ENCODE measurements at regions not wholly inside any gene's neighbourhood (a gene's known extent, or its start where the extent isn't known, plus 50 kb on each side); places are given as distances from the start of the nearest gene placed in this dataset.

DNA sequence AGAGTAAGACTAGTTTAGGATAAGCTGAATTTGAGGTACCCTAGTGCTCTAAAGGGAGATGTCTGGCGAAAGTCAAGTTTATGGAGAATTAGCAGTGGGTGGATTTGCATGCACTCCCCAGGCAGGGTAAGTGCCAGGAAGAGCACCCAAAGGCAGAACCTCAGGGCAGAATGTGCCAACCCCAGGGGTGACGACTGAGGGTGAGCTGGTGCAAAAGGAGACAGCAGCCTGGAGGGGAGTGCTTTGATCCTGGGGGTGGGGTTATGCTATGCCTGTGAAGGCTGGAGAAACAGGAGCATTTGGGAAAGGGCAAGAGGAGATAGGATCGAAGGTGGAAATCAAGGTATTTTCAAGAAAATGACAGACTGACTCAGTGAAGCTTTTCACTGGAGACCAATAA lies 208.5 kb upstream of the PDE10A start:
- DNase-seq = no peak

- no peak for DNase-seq
Measured at GRCh38 chr6:165869526-165869925, 206.5 kb upstream of the PDE10A start.

DNA sequence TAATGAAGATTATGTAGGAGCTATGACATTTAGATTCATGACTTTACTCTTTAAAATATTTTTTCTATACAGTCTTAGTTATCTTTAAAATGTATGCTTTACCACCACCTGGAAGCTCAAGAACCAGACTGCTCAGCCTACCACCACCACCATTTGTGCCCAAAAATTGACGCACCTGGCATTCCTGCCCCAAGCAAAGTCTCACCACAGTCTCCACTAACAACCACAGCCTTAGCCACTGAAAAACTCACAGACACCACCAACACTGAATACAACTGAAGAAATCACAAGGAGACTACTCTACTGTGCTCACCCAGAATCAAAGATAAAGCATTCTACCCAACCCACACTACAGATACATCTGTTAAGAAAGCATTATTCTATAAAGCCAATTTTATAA lies 201.9 kb upstream of the PDE10A start:
- DNase-seq = no peak

- DNase-seq = no peak
Measured at GRCh38 chr6:165864218-165864617, 201.2 kb upstream of the PDE10A start.

GRCh38 chr6:165863801-165864200 lies 200.8 kb upstream of the PDE10A start:
- no peak for DNase-seq

GRCh38 chr6:165862813-165863212 lies 199.8 kb upstream of the PDE10A start:
- no peak for DNase-seq

DNA sequence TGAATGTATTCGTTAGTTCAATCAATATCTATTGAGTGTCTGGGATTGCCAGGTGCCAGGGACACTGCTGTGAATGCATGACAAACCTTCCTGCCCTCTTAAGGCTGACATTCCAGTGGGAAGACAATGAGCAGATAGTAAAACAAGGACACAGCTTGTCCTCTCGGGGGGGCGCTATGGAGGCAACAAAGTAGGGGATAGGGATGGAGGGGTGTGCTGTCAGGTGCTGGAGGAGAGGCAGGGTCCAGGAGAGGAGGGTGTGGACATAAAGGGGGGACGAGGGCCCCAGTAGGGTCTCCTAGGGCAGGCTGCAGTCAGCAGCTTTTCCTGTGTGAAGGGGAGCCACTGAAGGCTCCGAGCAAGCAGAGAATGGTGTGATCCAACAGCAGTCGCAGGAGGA lies 198.2 kb upstream of the PDE10A start:
- no peak for DNase-seq

GRCh38 chr6:165858586-165858985 lies 195.5 kb upstream of the PDE10A start:
- DNase-seq = no peak

DNA sequence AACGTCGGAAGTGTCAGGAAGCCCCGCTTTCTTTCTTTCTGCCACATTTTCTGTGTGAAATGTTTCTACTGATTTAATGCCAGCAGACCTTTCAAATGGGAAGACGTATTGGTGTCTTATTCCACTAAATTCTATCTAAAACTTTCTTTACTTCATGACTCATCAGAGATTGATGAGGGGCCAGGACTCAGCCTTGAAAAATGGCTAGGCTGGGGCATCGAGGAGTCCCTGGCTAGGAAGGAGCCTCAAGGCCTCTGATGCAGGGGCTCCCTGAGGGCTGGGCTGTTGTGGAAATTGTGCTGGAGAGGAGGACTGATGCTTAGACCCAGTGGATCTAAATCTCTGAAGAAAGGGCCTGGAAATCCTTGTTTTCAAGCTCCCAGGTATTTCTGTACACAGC lies 192.8 kb upstream of the PDE10A start:
- DNase-seq = no peak

DNA sequence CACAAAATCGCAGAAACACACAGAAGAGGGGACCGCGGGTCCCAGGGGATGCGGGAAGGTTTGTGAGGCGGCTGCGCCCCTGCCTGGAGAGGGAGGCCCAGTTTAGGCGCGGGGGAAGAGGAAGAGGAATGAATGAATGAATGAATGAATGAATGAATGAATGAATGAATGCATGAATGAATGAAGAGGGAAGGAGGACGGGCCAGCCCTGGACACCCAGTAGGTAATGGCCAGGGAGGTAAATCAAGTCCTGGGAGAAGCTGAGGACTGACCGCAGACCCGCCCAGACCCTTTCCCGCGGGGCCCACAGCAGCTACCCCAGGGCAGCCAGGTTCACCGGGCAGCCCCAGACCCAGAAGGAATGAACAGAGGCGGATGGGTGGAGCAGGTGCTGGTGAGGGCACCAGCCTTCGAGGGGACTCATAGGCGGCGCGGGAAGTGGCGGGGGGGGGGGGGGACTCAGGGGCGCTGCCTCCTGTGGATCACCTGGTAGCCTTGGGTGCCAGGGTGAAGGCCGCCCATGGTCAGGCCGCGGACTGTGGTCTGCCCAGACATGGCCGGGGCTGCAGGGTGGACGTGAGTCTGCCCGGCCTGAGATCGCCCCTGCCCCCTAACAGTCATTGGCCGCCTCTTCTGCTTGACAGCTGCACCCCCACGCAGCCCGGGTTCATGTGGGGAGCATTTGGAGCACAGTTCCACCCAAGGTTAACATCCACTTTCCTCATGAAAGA lies 192.0 kb upstream of the PDE10A start:
- no peak for DNase-seq

DNA sequence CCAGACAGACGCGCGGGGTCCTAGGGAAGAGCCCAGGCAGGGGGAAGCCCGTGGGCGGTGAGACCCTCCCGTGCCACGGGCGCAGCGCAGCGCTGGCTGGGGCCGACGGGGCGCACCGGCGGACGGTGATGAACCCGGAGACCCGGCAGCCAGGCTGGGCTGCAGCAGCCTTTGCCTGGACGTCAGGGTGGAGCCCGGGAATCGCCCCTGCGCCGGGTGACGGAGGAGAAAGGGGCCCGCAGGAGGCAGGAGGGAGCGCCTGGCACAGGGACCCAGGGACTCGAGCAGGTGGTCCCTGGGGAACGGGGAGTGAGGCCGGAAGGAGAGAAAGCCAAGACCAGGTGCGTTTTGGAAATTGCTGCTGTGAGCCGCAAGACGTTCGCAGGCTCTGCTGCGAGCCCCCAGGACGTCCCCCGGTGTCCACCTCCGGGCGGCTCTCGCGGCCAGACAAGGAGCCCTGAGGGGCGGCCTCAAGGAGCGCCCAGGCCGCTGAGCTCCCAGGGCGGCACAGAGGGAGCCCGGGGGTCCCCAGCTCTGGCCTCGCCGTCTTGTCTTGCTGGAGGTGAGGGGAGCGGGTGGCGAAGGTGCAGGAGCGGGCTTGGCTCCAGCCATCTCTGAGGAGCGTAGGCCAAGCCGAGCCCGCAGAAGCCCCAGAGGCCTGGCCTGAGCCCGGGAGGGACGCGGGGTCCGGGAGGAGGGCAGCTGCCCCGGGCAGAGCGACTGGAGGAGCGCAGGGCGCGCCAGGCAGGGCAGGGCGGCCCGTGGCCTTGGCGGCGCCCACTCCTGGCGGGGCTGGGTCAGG lies 191.2 kb upstream of the PDE10A start:
- DNase-seq = no peak

GRCh38 chr6:165852676-165853075 lies 189.6 kb upstream of the PDE10A start:
- DNase-seq = no peak

GRCh38 chr6:165850434-165851019 lies 187.5 kb upstream of the PDE10A start:
- peak; percentile 41 to 58 for DNase-seq

DNA sequence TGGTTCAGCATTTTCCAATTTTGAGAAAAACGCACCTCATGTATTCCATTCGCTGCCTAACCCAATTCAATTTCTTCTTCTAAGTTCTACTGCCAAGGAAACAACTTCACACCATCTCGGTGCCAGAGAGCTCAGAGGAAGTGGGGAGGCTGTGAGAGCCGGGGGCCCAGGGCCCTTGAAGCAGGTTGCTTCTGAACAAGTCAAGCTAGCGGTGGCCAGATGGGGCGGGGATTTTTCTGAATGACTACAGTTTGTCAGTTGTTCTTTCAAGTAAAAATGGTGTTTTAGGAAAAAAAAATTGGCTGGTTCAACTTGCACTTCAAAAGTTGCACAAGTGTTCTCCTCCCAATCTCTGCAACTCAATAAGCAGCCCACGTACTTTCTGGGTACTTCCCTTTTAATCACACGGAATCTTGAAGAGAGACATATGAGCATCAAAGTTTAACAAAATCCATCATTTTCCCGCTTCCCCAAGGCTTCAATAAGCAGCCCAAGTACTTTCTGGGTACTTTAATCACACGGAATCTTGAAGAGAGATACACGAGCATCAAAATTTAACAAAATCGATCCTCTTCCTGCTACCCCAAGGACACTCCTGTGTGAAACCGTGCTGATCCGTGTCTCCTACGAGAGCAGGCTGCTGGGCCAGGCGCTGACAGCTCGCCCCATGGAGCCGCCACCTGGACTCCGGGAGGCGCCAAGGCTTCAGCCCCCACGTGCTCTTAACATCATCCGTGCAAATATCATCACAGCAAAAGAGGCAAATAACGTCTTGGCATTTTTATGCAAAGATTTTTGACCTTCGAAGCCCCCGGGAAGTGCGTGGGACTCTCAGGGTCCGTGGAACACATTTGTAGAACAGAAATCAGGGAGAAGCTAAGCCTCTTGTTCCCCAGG lies 186.7 kb upstream of the PDE10A start:
- DNase-seq = peak; percentile 9 to 37

DNA sequence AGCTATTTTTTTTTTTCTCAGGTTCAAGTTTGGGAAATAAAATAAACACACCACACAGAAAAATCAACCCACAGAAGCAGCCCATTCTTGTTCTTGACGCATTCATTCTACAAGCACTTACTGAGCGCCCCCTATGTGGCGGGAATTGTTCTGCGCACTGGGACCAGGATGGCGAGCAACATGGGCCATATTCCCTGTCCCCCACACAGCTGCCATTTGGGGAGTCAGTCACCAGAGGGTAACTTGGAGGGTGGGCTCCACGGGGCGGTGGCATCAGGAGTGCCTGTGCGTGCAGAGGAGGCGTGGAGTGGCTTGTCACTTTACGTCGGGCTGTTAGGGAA lies 185.0 kb upstream of the PDE10A start:
- no peak for DNase-seq

- DNase-seq = no peak
Measured at GRCh38 chr6:165847407-165848085, 184.5 kb upstream of the PDE10A start.

GRCh38 chr6:165846123-165846966 lies 183.3 kb upstream of the PDE10A start:
- no peak for DNase-seq

DNA sequence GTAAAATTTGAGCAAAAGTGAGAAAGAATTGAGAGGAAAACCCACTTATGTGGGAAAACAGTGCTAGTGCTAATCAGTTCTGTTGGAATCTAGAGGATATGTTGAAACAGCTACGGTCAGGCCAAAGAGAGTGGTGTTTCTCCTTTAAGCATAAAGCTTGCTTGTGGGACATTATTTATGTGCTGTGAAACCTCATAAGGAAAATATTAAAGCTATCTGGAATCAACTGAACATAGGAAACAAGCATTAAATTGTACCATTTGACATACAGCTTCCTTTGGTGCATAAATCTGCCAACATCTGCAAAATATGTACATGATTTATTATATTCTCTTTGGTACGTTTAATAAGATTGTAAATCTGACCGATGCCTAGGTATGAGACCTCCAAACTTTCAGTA lies 182.5 kb upstream of the PDE10A start:
- no peak for DNase-seq

GRCh38 chr6:165844801-165845364 lies 181.8 kb upstream of the PDE10A start:
- DNase-seq = no peak

GRCh38 chr6:165844232-165844631 lies 181.2 kb upstream of the PDE10A start:
- DNase-seq = no peak

- DNase-seq = no peak
Measured at GRCh38 chr6:165843568-165844113, 180.6 kb upstream of the PDE10A start.
